H9 (cell line): ENCODE measurements at regions not wholly inside any gene's neighbourhood (a gene's known extent, or its start where the extent isn't known, plus 50 kb on each side); places are given as distances from the start of the nearest gene placed in this dataset.

Source experiments
- DNase-seq: peaks from one replicate; pipeline ENCODE4 v3.0.0-alpha.2; 2017
- H2AFZ ChIP-seq: one replicate; pipeline ENCODE4 v1.6.1; 2013; ENCODE audit warnings: mild to moderate bottlenecking, low read length, control low read depth, moderate library complexity
- H2AK5ac ChIP-seq: 2 replicates; pipeline ENCODE4 v1.6.1; 2013; ENCODE audit warnings: low read length, control low read depth, mixed read lengths; ENCODE audit not compliant: insufficient read length
- H2BK120ac ChIP-seq: one replicate; pipeline ENCODE4 v1.6.1; 2013; ENCODE audit warnings: low read depth, mild to moderate bottlenecking, low read length, control low read depth, inconsistent platforms; ENCODE audit not compliant: poor library complexity, severe bottlenecking
- H2BK12ac ChIP-seq: 2 replicates; pipeline ENCODE4 v1.6.1; 2013; ENCODE audit warnings: low read length, control low read depth, mixed read lengths, low read depth; ENCODE audit not compliant: insufficient read length
- H2BK15ac ChIP-seq: 2 replicates; pipeline ENCODE4 v1.6.1; 2013; ENCODE audit warnings: low read depth, low read length, control low read depth
- H2BK20ac ChIP-seq: one replicate; pipeline ENCODE4 v1.6.1; 2013; ENCODE audit warnings: low read depth, mild to moderate bottlenecking, low read length, control low read depth, inconsistent platforms; ENCODE audit not compliant: poor library complexity, severe bottlenecking
- H2BK5ac ChIP-seq: 2 replicates; pipeline ENCODE4 v1.6.1; 2013; ENCODE audit warnings: low read length, control low read depth, mixed read lengths; ENCODE audit not compliant: insufficient read length
- H3K14ac ChIP-seq: 2 replicates; pipeline ENCODE4 v1.6.1; 2013; ENCODE audit warnings: low read length, control low read depth; ENCODE audit not compliant: insufficient read depth
- H3K18ac ChIP-seq: 2 replicates; pipeline ENCODE4 v1.6.1; 2013; ENCODE audit warnings: low read depth, mild to moderate bottlenecking, mixed read lengths, low read length, control low read depth; ENCODE audit not compliant: insufficient read length
- H3K23ac ChIP-seq: 2 replicates; pipeline ENCODE4 v1.6.1; 2013; ENCODE audit warnings: low read length, control low read depth, mixed read lengths, low read depth; ENCODE audit not compliant: insufficient read length
- H3K23me2 ChIP-seq: 2 replicates; pipeline ENCODE4 v1.6.1; 2013; ENCODE audit warnings: low read depth, mild to moderate bottlenecking, mixed read lengths, low read length, control low read depth; ENCODE audit not compliant: insufficient read length, poor library complexity, severe bottlenecking
- H3K27ac ChIP-seq: 2 replicates; pipeline ENCODE4 v1.5.1; 2013; ENCODE audit warnings: low read length, control low read depth, mixed read lengths, low read depth; ENCODE audit not compliant: insufficient read length
- H3K27me3 ChIP-seq: 2 replicates; pipeline ENCODE4 v1.6.1; 2013; ENCODE audit warnings: low read length, control low read depth, inconsistent platforms; ENCODE audit not compliant: insufficient read depth
- H3K4ac ChIP-seq: 2 replicates; pipeline ENCODE4 v1.6.1; 2013; ENCODE audit warnings: low read depth, mild to moderate bottlenecking, control low read depth, inconsistent platforms, low read length, moderate library complexity
- H3K4me1 ChIP-seq: 2 replicates; pipeline ENCODE4 v1.6.1; 2013; ENCODE audit warnings: low read length, control low read depth, inconsistent platforms; ENCODE audit not compliant: insufficient read depth
- H3K4me2 ChIP-seq: 2 replicates; pipeline ENCODE4 v1.6.1; 2013; ENCODE audit warnings: low read length, control low read depth, mixed read lengths; ENCODE audit not compliant: insufficient read length, insufficient read depth
- H3K56ac ChIP-seq: 2 replicates; pipeline ENCODE4 v1.6.1; 2013; ENCODE audit warnings: low read depth, mild to moderate bottlenecking, mixed read lengths, low read length, control low read depth; ENCODE audit not compliant: insufficient read length
- H3K79me1 ChIP-seq: 2 replicates; pipeline ENCODE4 v1.6.1; 2013; ENCODE audit warnings: low read depth, mild to moderate bottlenecking, moderate library complexity, low read length, control low read depth, inconsistent platforms; ENCODE audit not compliant: insufficient read depth, poor library complexity, severe bottlenecking
- H3K79me2 ChIP-seq: 2 replicates; pipeline ENCODE4 v1.6.1; 2013; ENCODE audit warnings: low read length, control low read depth, inconsistent platforms; ENCODE audit not compliant: insufficient read depth
- H3K9ac ChIP-seq: 2 replicates; pipeline ENCODE4 v1.6.1; 2013; ENCODE audit warnings: low read length, control low read depth, mixed read lengths; ENCODE audit not compliant: insufficient read length; ENCODE audit errors: extremely low read depth
- H3K9me3 ChIP-seq: one replicate; pipeline ENCODE4 v1.6.1; 2013; ENCODE audit warnings: low read depth, low read length, inconsistent platforms; ENCODE audit not compliant: control insufficient read depth
- H3T11ph ChIP-seq: one replicate; pipeline ENCODE4 v1.6.1; 2013; ENCODE audit warnings: mild to moderate bottlenecking, low read length, control low read depth, inconsistent platforms
- H4K20me1 ChIP-seq: one replicate; pipeline ENCODE4 v1.6.1; 2013; ENCODE audit not compliant: control insufficient read depth, insufficient read length, insufficient read depth
- H4K5ac ChIP-seq: 2 replicates; pipeline ENCODE4 v1.6.1; 2013; ENCODE audit warnings: low read depth, mild to moderate bottlenecking, mixed read lengths, low read length, control low read depth; ENCODE audit not compliant: insufficient read length
- H4K8ac ChIP-seq: replicated peaks from 2 replicates; pipeline ENCODE4 v1.6.1; 2013; ENCODE audit warnings: low read length, control low read depth, mixed read lengths, low read depth; ENCODE audit not compliant: insufficient read length
- H4K91ac ChIP-seq: 2 replicates; pipeline ENCODE4 v1.6.1; 2013; ENCODE audit warnings: low read depth, mild to moderate bottlenecking, moderate library complexity, mixed read lengths, low read length, control low read depth; ENCODE audit not compliant: insufficient read length
- H3K27ac Mint-ChIP-seq, 3 experiments: 2 replicates in 2 of 3; 3 replicates in 1 of 3; pipeline ENCODE4 v1.8.0; 2020 to 2021; ENCODE audit warnings: mixed read lengths in 3 of 3, mild to moderate bottlenecking in 1 of 3, moderate library complexity in 1 of 3
- H3K27me3 Mint-ChIP-seq: 2 replicates; pipeline ENCODE4 v1.8.0; 2021; ENCODE audit warnings: low read depth, mild to moderate bottlenecking, moderate library complexity, mixed read lengths
- H3K36me3 Mint-ChIP-seq, 3 experiments: 2 replicates in 2 of 3; 3 replicates in 1 of 3; pipeline ENCODE4 v1.8.0; 2020 to 2021; ENCODE audit warnings: low read depth in 3 of 3, mixed read lengths in 3 of 3; ENCODE audit not compliant: insufficient read depth in 1 of 3
- H3K4me1 Mint-ChIP-seq, 2 experiments: 2 replicates each; pipeline ENCODE4 v1.8.0; 2020; ENCODE audit warnings: mixed read lengths in 2 of 2
- H3K4me3 Mint-ChIP-seq, 2 experiments: 2 replicates in 1 of 2; 3 replicates in 1 of 2; pipeline ENCODE4 v1.8.0; 2020 to 2021; ENCODE audit warnings: mild to moderate bottlenecking in 2 of 2, mixed read lengths in 2 of 2, moderate library complexity in 1 of 2
- H3K9me3 Mint-ChIP-seq, 2 experiments: 2 replicates in 1 of 2; 3 replicates in 1 of 2; pipeline ENCODE4 v1.8.0; 2020; ENCODE audit warnings: mild to moderate bottlenecking in 2 of 2, mixed read lengths in 2 of 2, moderate library complexity in 1 of 2
- CTCF ChIP-seq: fragments of 200-600 bp; sonication (generic); conservative IDR thresholded peaks from 3 replicates; pipeline ENCODE4 v1.8.0; 2021; ENCODE audit warnings: antibody characterized with exemption, mild to moderate bottlenecking
- WGBS: extraction: QIAGEN DNeasy Blood & Tissue Kit; methylation state at CpG from one replicate; pipeline ENCODE4 v1.1.7; 2013; ENCODE audit warnings: missing lambda C conversion rate, low lambda C conversion rate, mixed read lengths; ENCODE audit not compliant: insufficient read length; ENCODE audit errors: extremely low coverage; 5-methylcytosine and 5-hydroxymethylcytosine counted together

- H3K79me2 ChIP-seq: no peaks in the 10 kb centered on the region
- WGBS: no CpG with 5 or more reads among the region's 3 CpGs
- H3K23ac ChIP-seq: no peak overlapping the region
- Mint-ChIP-seq H3K4me1 (no peaks in the 10 kb centered on the region), H3K9me3 (no peaks in the 10 kb centered on the region), H3K4me3 (no peak overlapping the region), H3K27ac (no peak overlapping the region; a peak in 1 of 7 replicates), H3K27me3 (no peaks in the 10 kb centered on the region), H3K36me3 (no peaks in the 10 kb centered on the region)
- H2BK120ac ChIP-seq: no peak overlapping the region
- no peak overlapping the region for H3K18ac ChIP-seq
- no peak overlapping the region for H4K91ac ChIP-seq
- H4K8ac ChIP-seq: no peak overlapping the region
- no peaks in the 10 kb centered on the region for H3K27me3 ChIP-seq
- DNase-seq: no peak
- H3K4ac ChIP-seq: no peak overlapping the region
- no peaks in the 10 kb centered on the region for H3K9me3 ChIP-seq
- H3K14ac ChIP-seq: no peak overlapping the region
- no peaks in the 10 kb centered on the region for H3K23me2 ChIP-seq
- H3K27ac ChIP-seq: no peak overlapping the region
- no peak overlapping the region for H3K4me2 ChIP-seq
- no peak overlapping the region for H2AFZ ChIP-seq
- no peak overlapping the region for H3K56ac ChIP-seq
- no peaks in the 10 kb centered on the region for H4K20me1 ChIP-seq
- no peak overlapping the region for H3T11ph ChIP-seq
- H3K9ac ChIP-seq: no peak overlapping the region
- no peak for TF ChIP-seq CTCF
- no peaks in the 10 kb centered on the region for H3K79me1 ChIP-seq
- H3K4me1 ChIP-seq: no peaks in the 10 kb centered on the region
- no peak overlapping the region for H2BK5ac ChIP-seq
- H2BK20ac ChIP-seq: no peak overlapping the region
- H2BK15ac ChIP-seq: no peak overlapping the region
- H2BK12ac ChIP-seq: no peak overlapping the region
- H2AK5ac ChIP-seq: no peak overlapping the region
- H4K5ac ChIP-seq: no peak overlapping the region
Measured at GRCh38 chr5:144549580-144549979, 378.9 kb downstream of the KCTD16 start.
